Endothelial cell of umbilical vein (primary cell): ENCODE measurements at regions not wholly inside any gene's neighbourhood (a gene's known extent, or its start where the extent isn't known, plus 50 kb on each side); places are given as distances from the start of the nearest gene placed in this dataset.

Experiments
- BruUV-seq: library from RNA; stranded (reverse); fragments of 400-500 nt; replicated peaks from 2 replicates; lab custom pipeline; 2021; lab: Mats Ljungman, UMichigan
- CTCF ChIA-PET: fragments of 300-600, 350-600 bp; sonication (Branson Sonifier 250); formaldehyde crosslinking; loops from one replicate; lab custom pipeline; 2021; ENCODE audit warnings: antibody characterized with exemption, inconsistent platforms; lab: Charles Lee
- POLR2A ChIA-PET: fragments of 300-600, 350-600 bp; sonication (Branson Sonifier 250); formaldehyde crosslinking; loops from one replicate; lab custom pipeline; 2021; ENCODE audit warnings: antibody characterized with exemption, inconsistent platforms; lab: Charles Lee
- DNase-seq: peaks from one replicate; pipeline ENCODE4 v3.0.0-alpha.2; 2011; ENCODE audit warnings: low read depth, low spot score
- FAIRE-seq: peaks from 2 replicates; lab custom pipeline; 2011; peaks lifted over from hg19 to GRCh38; lab: Jason Lieb, UNC
- H2AFZ ChIP-seq: 2 replicates; pipeline ENCODE4 v1.6.0; 2012; ENCODE audit warnings: low read depth, low read length, control low read depth, inconsistent platforms
- H3K27ac ChIP-seq: 2 replicates; pipeline ENCODE4 v1.5.1; 2011; ENCODE audit warnings: low read depth, mild to moderate bottlenecking, control low read depth, low read length, moderate library complexity; ENCODE audit not compliant: insufficient read depth
- H3K27me3 ChIP-seq, 2 experiments: 2 replicates each; pipeline versions ENCODE4 v1.6.0 to v1.6.1; 2011; ENCODE audit warnings: low read length in 2 of 2, mixed read lengths in 1 of 2; ENCODE audit not compliant: control insufficient read depth in 2 of 2, insufficient read depth in 2 of 2
- H3K36me3 ChIP-seq, 2 experiments: 2 replicates in 1 of 2; 3 replicates in 1 of 2; pipeline ENCODE4 v1.5.1; 2011; ENCODE audit warnings: low read length in 2 of 2, mild to moderate bottlenecking in 1 of 2, moderate library complexity in 1 of 2; ENCODE audit not compliant: control insufficient read depth in 2 of 2, insufficient read depth in 2 of 2; ENCODE audit errors: extremely low read depth in 1 of 2
- H3K4me1 ChIP-seq: 3 replicates; pipeline ENCODE4 v1.5.1; 2011; ENCODE audit warnings: mild to moderate bottlenecking, low read length; ENCODE audit not compliant: control insufficient read depth, insufficient read depth; ENCODE audit errors: extremely low read depth
- H3K4me2 ChIP-seq: 2 replicates; pipeline ENCODE4 v1.6.1; 2011; ENCODE audit warnings: low read length, control low read depth, mixed read lengths; ENCODE audit not compliant: insufficient read depth
- H3K4me3 ChIP-seq, 3 experiments: fragments of 200-600 bp in 1 of 3; sonication (generic), shearing (Covaris generic) in 1 of 3; replicated peaks in 1 of 3; 2 replicates each; pipeline ENCODE4 v1.5.1; 2011 to 2016; ENCODE audit warnings: control low read depth in 3 of 3, low read length in 3 of 3, mild to moderate bottlenecking in 2 of 3, inconsistent platforms in 1 of 3, low read depth in 1 of 3, moderate library complexity in 1 of 3; ENCODE audit not compliant: insufficient read depth in 1 of 3
- H3K79me2 ChIP-seq: 2 replicates; pipeline ENCODE4 v1.6.0; 2012; ENCODE audit warnings: low read length, inconsistent platforms; ENCODE audit not compliant: control insufficient read depth, insufficient read depth
- H3K9ac ChIP-seq: replicated peaks from 2 replicates; pipeline ENCODE3; 2011; ENCODE audit warnings: low read length, control low read depth; ENCODE audit not compliant: insufficient read depth; ENCODE audit errors: extremely low read depth
- H3K9me1 ChIP-seq: replicated peaks from 3 replicates; pipeline ENCODE4 v1.6.0; 2011; ENCODE audit warnings: mild to moderate bottlenecking, low read length; ENCODE audit not compliant: control insufficient read depth, insufficient read depth; ENCODE audit errors: extremely low read depth
- H3K9me3 ChIP-seq: replicated peaks from 2 replicates; pipeline ENCODE4 v1.5.1; 2012; ENCODE audit warnings: low read length, inconsistent platforms; ENCODE audit not compliant: control insufficient read depth, insufficient read depth
- H4K20me1 ChIP-seq: replicated peaks from 2 replicates; pipeline ENCODE3; 2011; ENCODE audit warnings: mild to moderate bottlenecking, low read length; ENCODE audit not compliant: control insufficient read depth, insufficient read depth; ENCODE audit errors: extremely low read depth
- EZH2 ChIP-seq: IDR thresholded peaks from 2 replicates; pipeline ENCODE4 v1.6.1; 2012; ENCODE audit warnings: borderline replicate concordance, low read depth, mild to moderate bottlenecking, moderate library complexity, low read length, inconsistent platforms; ENCODE audit not compliant: severe bottlenecking
- FOS ChIP-seq: IDR thresholded peaks from 2 replicates; pipeline ENCODE4 v1.6.1; 2011; ENCODE audit warnings: mild to moderate bottlenecking, low read length, moderate library complexity, borderline replicate concordance; ENCODE audit not compliant: insufficient read depth
- GATA2 ChIP-seq: IDR thresholded peaks from 2 replicates; pipeline ENCODE4 v1.7.0; 2011; ENCODE audit warnings: low read depth, mild to moderate bottlenecking, moderate library complexity, mixed read lengths, low read length; ENCODE audit not compliant: insufficient read length, insufficient read depth
- MYC ChIP-seq: IDR thresholded peaks from one replicate; pipeline ENCODE4 v1.6.1; 2011; ENCODE audit warnings: mild to moderate bottlenecking, low read depth, low read length
- POLR2A ChIP-seq: IDR thresholded peaks from 2 replicates; pipeline ENCODE4 v1.6.1; 2012; ENCODE audit warnings: low read depth, mild to moderate bottlenecking, control low read depth, low read length
- POLR2AphosphoS5 ChIP-seq: IDR thresholded peaks from 2 replicates; pipeline ENCODE4 v1.6.1; 2012; ENCODE audit warnings: low read depth, mild to moderate bottlenecking, control low read depth, low read length, moderate library complexity; ENCODE audit not compliant: insufficient read depth
- dilution Hi-C: fragments of 300-500 bp; cut with MboI; formaldehyde crosslinking; loops from one replicate; pipeline ENCODE4 v1.15.0; 2019; ENCODE audit warnings: low sequenced_read_pairs; ENCODE audit not compliant: extremely low pct_ligation_motif_present
- intact Hi-C: fragments of 100-400 bp; cut with micrococcal nuclease; formaldehyde crosslinking; loops from one replicate; pipeline ENCODE4 v1.10.0; 2022
- TF ChIP-seq, protein P1 (sequence below): IDR thresholded peaks from 2 replicates; pipeline ENCODE4 v1.6.1; 2011; ENCODE audit not compliant: insufficient read depth, insufficient read length
- TF ChIP-seq, protein P2 (sequence below), 2 donors: IDR thresholded peaks; 1 replicate in 1 of 2; 2 replicates in 1 of 2; pipeline ENCODE4 v1.5.1; 2011; ENCODE audit warnings: low read length in 2 of 2, mild to moderate bottlenecking in 2 of 2, moderate library complexity in 2 of 2, control low read depth in 1 of 2, inconsistent platforms in 1 of 2, low read depth in 1 of 2; ENCODE audit not compliant: insufficient read depth in 1 of 2; ENCODE audit errors: extremely low read depth in 1 of 2

DNA sequence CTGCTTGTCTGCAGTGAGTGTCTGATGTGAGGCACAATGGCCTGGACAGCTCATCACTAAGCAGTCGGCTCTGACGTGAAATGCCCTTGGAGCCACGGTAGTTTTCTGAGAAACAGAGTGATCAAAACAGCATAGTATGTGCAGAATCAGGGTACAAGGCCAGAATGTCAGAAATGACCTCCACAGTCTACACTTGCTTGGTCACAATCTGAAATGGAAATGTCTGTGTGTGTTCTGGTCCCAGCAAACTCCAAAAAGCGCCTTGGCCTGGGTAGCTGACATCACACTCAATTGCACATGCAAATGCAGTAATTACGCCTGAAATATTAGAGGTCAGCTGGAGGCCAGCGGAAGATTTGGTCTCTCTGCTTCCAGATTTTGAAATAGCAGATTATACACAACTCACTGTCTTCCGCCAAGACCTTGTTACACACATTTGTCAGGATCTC, 95.4 kb downstream of the CTAGE1 start:
- no peak overlapping the region for H3K27ac ChIP-seq
- ChIA-PET CTCF (no interaction called here), POLR2A (no interaction called here)
- no peaks in the 10 kb centered on the region for H4K20me1 ChIP-seq
- H3K9ac ChIP-seq: no peak overlapping the region
- BruUV-seq: no TSS peak
- H3K9me3 ChIP-seq: no peaks in the 10 kb centered on the region
- dilution Hi-C loops (no loop called here), intact Hi-C loops (no loop called here)
- H2AFZ ChIP-seq: no peak overlapping the region
- no peaks in the 10 kb centered on the region for H3K36me3 ChIP-seq
- no peak for FAIRE-seq
- H3K4me2 ChIP-seq: no peak overlapping the region
- H3K27me3 ChIP-seq: no peaks in the 10 kb centered on the region
- DNase-seq: no peak
- no peaks in the 10 kb centered on the region for H3K79me2 ChIP-seq
- no peaks in the 10 kb centered on the region for H3K9me1 ChIP-seq
- H3K4me1 ChIP-seq: peaks cover 5% of the 10 kb centered on the region
- no peak overlapping the region for H3K4me3 ChIP-seq
- no peak for TF ChIP-seq MYC
- TF ChIP-seq, protein P1, sequence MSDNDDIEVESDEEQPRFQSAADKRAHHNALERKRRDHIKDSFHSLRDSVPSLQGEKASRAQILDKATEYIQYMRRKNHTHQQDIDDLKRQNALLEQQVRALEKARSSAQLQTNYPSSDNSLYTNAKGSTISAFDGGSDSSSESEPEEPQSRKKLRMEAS: no peak
- no peak for TF ChIP-seq POLR2A
- no peak for TF ChIP-seq FOS
- TF ChIP-seq EZH2: no peak
- TF ChIP-seq, protein P2, sequence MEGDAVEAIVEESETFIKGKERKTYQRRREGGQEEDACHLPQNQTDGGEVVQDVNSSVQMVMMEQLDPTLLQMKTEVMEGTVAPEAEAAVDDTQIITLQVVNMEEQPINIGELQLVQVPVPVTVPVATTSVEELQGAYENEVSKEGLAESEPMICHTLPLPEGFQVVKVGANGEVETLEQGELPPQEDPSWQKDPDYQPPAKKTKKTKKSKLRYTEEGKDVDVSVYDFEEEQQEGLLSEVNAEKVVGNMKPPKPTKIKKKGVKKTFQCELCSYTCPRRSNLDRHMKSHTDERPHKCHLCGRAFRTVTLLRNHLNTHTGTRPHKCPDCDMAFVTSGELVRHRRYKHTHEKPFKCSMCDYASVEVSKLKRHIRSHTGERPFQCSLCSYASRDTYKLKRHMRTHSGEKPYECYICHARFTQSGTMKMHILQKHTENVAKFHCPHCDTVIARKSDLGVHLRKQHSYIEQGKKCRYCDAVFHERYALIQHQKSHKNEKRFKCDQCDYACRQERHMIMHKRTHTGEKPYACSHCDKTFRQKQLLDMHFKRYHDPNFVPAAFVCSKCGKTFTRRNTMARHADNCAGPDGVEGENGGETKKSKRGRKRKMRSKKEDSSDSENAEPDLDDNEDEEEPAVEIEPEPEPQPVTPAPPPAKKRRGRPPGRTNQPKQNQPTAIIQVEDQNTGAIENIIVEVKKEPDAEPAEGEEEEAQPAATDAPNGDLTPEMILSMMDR (IDR thresholded peaks at IDR 0.05; ENCODE audit: extremely low read depth in 1 of 2, insufficient read depth in 1 of 2, low read depth in 1 of 2, low read length in 2 of 2): no peak
- TF ChIP-seq POLR2AphosphoS5: no peak
- TF ChIP-seq GATA2: no peak
